ENCODE measurements at regions not wholly inside any gene's neighbourhood (a gene's known extent, or its start where the extent isn't known, plus 50 kb on each side); places are given as distances from the start of the nearest gene placed in this dataset.
A peak's percentile ranks its signal among the peaks of the same experiment; 100 is the strongest.

DNA sequence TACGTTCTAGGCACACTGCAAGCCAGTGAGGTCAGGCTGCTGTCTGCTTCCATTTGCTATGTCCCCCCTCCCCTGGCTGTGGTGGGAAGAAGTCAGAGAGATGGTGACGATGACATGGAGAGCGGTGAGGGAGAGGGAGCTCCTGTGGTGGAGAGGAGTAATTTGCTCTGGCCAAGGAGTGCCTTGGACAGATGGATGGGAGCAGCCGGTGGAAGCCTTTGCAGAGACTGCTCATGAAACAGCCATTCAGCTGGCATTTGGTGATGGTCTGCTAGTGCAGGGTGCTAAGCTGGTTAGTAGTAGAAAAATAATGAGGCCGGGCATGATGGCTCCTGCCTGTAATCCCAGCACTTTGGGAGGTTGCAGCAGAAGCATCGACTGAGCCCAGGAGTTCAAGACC lies 124.1 kb downstream of the FHDC1 start:
- no peak overlapping the region for H4K8ac ChIP-seq (ENCODE audit: low read length)
- WGBS = 84% methylated on average over 5 of the region's 6 CpGs

GRCh38 chr4:153061971-153062370 lies 125.8 kb downstream of the FHDC1 start:
- Histone ChIP-seq H3K14ac (ENCODE audit: low read length in 2 of 2) (no peak overlapping the region), H2BK120ac (ENCODE audit: low read depth, low read length) (no peak overlapping the region), H3K4me3 (ENCODE audit: insufficient read depth in 1 of 2, low read depth in 1 of 2, low read length in 2 of 2) (no peak overlapping the region), H3K18ac (ENCODE audit: low read depth in 1 of 2, low read length in 2 of 2) (no peak overlapping the region), H3K79me1 (replicated peaks; ENCODE audit: low read length, poor library complexity, severe bottlenecking) (no peaks in the 10 kb centered on the region), H2BK5ac (ENCODE audit: low read depth, low read length, poor library complexity, severe bottlenecking) (no peak overlapping the region), H2BK15ac (ENCODE audit: low read depth, poor library complexity, severe bottlenecking) (no peak overlapping the region), H4K91ac (ENCODE audit: low read length) (no peak overlapping the region), H3K23ac (ENCODE audit: low read length in 2 of 2) (no peak overlapping the region), H2BK12ac (ENCODE audit: low read length in 2 of 2) (no peak overlapping the region), H2AK5ac (ENCODE audit: low read length, severe bottlenecking) (no peak overlapping the region), H3K4me1 (ENCODE audit: control insufficient read depth, insufficient read depth, low read depth, low read length) (peaks cover 1% of the 10 kb centered on the region), H3K36me3 (ENCODE audit: control insufficient read depth in 1 of 2, insufficient read depth in 2 of 2, low read depth in 1 of 2, low read length in 2 of 2) (no peaks in the 10 kb centered on the region), H2AFZ (ENCODE audit: low read depth, low read length) (no peak overlapping the region), H3K27me3 (ENCODE audit: control insufficient read depth in 1 of 2, insufficient read depth in 1 of 2, low read length in 2 of 2) (peaks cover 0 to 35% of the 10 kb centered on the region in 2 experiments), H3K9me3 (ENCODE audit: control insufficient read depth, low read length) (no peaks in the 10 kb centered on the region), H3K27ac (ENCODE audit: low read length, poor library complexity, severe bottlenecking) (no peak overlapping the region), H3K4ac (ENCODE audit: low read depth in 1 of 2, low read length in 2 of 2) (no peak overlapping the region), H3K9ac (ENCODE audit: low read length) (no peak overlapping the region), H4K8ac (ENCODE audit: low read length) (no peak overlapping the region), H3K4me2 (ENCODE audit: low read length, poor library complexity, severe bottlenecking) (no peak overlapping the region)
- 90% methylated on average over 2 of the region's 2 CpGs for WGBS
- no peak for DNase-seq

More for the DNA sequence above, 124.1 kb downstream of the FHDC1 start:
- no peak for DNase-seq
- no peak overlapping the region for H2BK15ac ChIP-seq (ENCODE audit: low read depth, poor library complexity, severe bottlenecking)
- H3K9me3 ChIP-seq (ENCODE audit: control insufficient read depth, low read length) = peaks cover 6% of the 10 kb centered on the region
- H3K79me1 ChIP-seq (replicated peaks; ENCODE audit: low read length, poor library complexity, severe bottlenecking) = no peaks in the 10 kb centered on the region
- H2BK120ac ChIP-seq (ENCODE audit: low read depth, low read length) = no peak overlapping the region
- H2AFZ ChIP-seq (ENCODE audit: low read depth, low read length) = no peak overlapping the region
- no peak overlapping the region for H2AK5ac ChIP-seq (ENCODE audit: low read length, severe bottlenecking)
- H3K4me3 ChIP-seq (ENCODE audit: insufficient read depth in 1 of 2, low read depth in 1 of 2, low read length in 2 of 2) = no peak overlapping the region
- no peak overlapping the region for H4K91ac ChIP-seq (ENCODE audit: low read length)
- no peak overlapping the region for H2BK12ac ChIP-seq (ENCODE audit: low read length in 2 of 2)
- peaks cover 11 to 52% of the 10 kb centered on the region in 2 experiments for H3K27me3 ChIP-seq (ENCODE audit: control insufficient read depth in 1 of 2, insufficient read depth in 1 of 2, low read length in 2 of 2)
- no peak overlapping the region for H3K23ac ChIP-seq (ENCODE audit: low read length in 2 of 2)
- H3K14ac ChIP-seq (ENCODE audit: low read length in 2 of 2) = peak overlapping the region in 1 of 2 experiments; percentile 80
- H3K4me2 ChIP-seq (ENCODE audit: low read length, poor library complexity, severe bottlenecking) = no peak overlapping the region
- peaks cover 1% of the 10 kb centered on the region for H3K4me1 ChIP-seq (ENCODE audit: control insufficient read depth, insufficient read depth, low read depth, low read length)
- H2BK5ac ChIP-seq (ENCODE audit: low read depth, low read length, poor library complexity, severe bottlenecking) = no peak overlapping the region
- no peak overlapping the region for H3K18ac ChIP-seq (ENCODE audit: low read depth in 1 of 2, low read length in 2 of 2)
- H3K9ac ChIP-seq (ENCODE audit: low read length) = no peak overlapping the region
- H3K4ac ChIP-seq (ENCODE audit: low read depth in 1 of 2, low read length in 2 of 2) = no peak overlapping the region
- no peak overlapping the region for H3K27ac ChIP-seq (ENCODE audit: low read length, poor library complexity, severe bottlenecking)
- no peaks in the 10 kb centered on the region for H3K36me3 ChIP-seq (ENCODE audit: control insufficient read depth in 1 of 2, insufficient read depth in 2 of 2, low read depth in 1 of 2, low read length in 2 of 2)

- 86% methylated on average over 3 of the region's 3 CpGs for WGBS
- H2BK120ac ChIP-seq (ENCODE audit: low read depth, low read length) = no peak overlapping the region
- no peak overlapping the region for H2AK5ac ChIP-seq (ENCODE audit: low read length, severe bottlenecking)
- peaks cover 0 to 28% of the 10 kb centered on the region in 2 experiments for H3K27me3 ChIP-seq (ENCODE audit: control insufficient read depth in 1 of 2, insufficient read depth in 1 of 2, low read length in 2 of 2)
- no peak for DNase-seq
- no peaks in the 10 kb centered on the region for H3K79me1 ChIP-seq (replicated peaks; ENCODE audit: low read length, poor library complexity, severe bottlenecking)
- H3K9me3 ChIP-seq (ENCODE audit: control insufficient read depth, low read length) = no peaks in the 10 kb centered on the region
- no peak overlapping the region for H4K8ac ChIP-seq (ENCODE audit: low read length)
- H3K4me3 ChIP-seq (ENCODE audit: insufficient read depth in 1 of 2, low read depth in 1 of 2, low read length in 2 of 2) = no peak overlapping the region
- H3K9ac ChIP-seq (ENCODE audit: low read length) = no peak overlapping the region
- no peak overlapping the region for H2BK12ac ChIP-seq (ENCODE audit: low read length in 2 of 2)
- H3K14ac ChIP-seq (ENCODE audit: low read length in 2 of 2) = no peak overlapping the region
- H3K4ac ChIP-seq (ENCODE audit: low read depth in 1 of 2, low read length in 2 of 2) = no peak overlapping the region
- peaks cover 4% of the 10 kb centered on the region for H3K4me1 ChIP-seq (ENCODE audit: control insufficient read depth, insufficient read depth, low read depth, low read length)
- H2BK15ac ChIP-seq (ENCODE audit: low read depth, poor library complexity, severe bottlenecking) = no peak overlapping the region
- H2AFZ ChIP-seq (ENCODE audit: low read depth, low read length) = no peak overlapping the region
- no peak overlapping the region for H3K27ac ChIP-seq (ENCODE audit: low read length, poor library complexity, severe bottlenecking)
- H3K23ac ChIP-seq (ENCODE audit: low read length in 2 of 2) = no peak overlapping the region
- H3K18ac ChIP-seq (ENCODE audit: low read depth in 1 of 2, low read length in 2 of 2) = no peak overlapping the region
- no peak overlapping the region for H4K91ac ChIP-seq (ENCODE audit: low read length)
- no peak overlapping the region for H2BK5ac ChIP-seq (ENCODE audit: low read depth, low read length, poor library complexity, severe bottlenecking)
- H3K4me2 ChIP-seq (ENCODE audit: low read length, poor library complexity, severe bottlenecking) = no peak overlapping the region
- no peaks in the 10 kb centered on the region for H3K36me3 ChIP-seq (ENCODE audit: control insufficient read depth in 1 of 2, insufficient read depth in 2 of 2, low read depth in 1 of 2, low read length in 2 of 2)
These were observed 126.6 kb downstream of the FHDC1 start for GRCh38 chr4:153062652-153063168.

DNA sequence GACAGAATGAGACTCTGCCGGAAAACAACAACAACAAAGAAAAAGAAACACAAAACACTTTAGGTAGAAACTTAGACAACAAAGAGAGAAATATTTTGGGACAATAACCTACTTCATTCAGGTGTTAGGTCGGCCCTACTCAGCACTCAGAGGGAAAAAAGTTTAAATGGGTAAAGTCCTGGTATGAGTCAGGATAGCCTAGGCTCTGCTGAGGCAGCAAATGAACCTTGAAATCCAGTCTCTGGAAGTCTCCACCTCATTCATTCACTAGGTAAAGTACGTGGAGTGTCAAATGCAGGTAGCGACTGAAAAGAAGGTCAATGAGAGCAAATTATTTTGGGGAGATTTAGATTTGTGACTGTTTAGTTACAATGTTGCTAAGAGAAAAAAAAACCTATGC lies 127.4 kb downstream of the FHDC1 start:
- Histone ChIP-seq H3K36me3 (ENCODE audit: control insufficient read depth in 1 of 2, insufficient read depth in 2 of 2, low read depth in 1 of 2, low read length in 2 of 2) (no peaks in the 10 kb centered on the region), H3K4me3 (ENCODE audit: insufficient read depth in 1 of 2, low read depth in 1 of 2, low read length in 2 of 2) (no peak overlapping the region), H3K4me2 (ENCODE audit: low read length, poor library complexity, severe bottlenecking) (no peak overlapping the region), H3K27me3 (ENCODE audit: control insufficient read depth in 1 of 2, insufficient read depth in 1 of 2, low read length in 2 of 2) (peaks cover 0 to 22% of the 10 kb centered on the region in 2 experiments), H3K4me1 (ENCODE audit: control insufficient read depth, insufficient read depth, low read depth, low read length) (peaks cover 4% of the 10 kb centered on the region), H3K9ac (ENCODE audit: low read length) (no peak overlapping the region), H2AK5ac (ENCODE audit: low read length, severe bottlenecking) (no peak overlapping the region), H2BK15ac (ENCODE audit: low read depth, poor library complexity, severe bottlenecking) (no peak overlapping the region), H3K27ac (ENCODE audit: low read length, poor library complexity, severe bottlenecking) (no peak overlapping the region), H3K18ac (ENCODE audit: low read depth in 1 of 2, low read length in 2 of 2) (no peak overlapping the region), H3K23ac (ENCODE audit: low read length in 2 of 2) (no peak overlapping the region), H2BK120ac (ENCODE audit: low read depth, low read length) (no peak overlapping the region), H2AFZ (ENCODE audit: low read depth, low read length) (no peak overlapping the region), H3K14ac (ENCODE audit: low read length in 2 of 2) (no peak overlapping the region), H3K9me3 (ENCODE audit: control insufficient read depth, low read length) (no peaks in the 10 kb centered on the region), H2BK12ac (ENCODE audit: low read length in 2 of 2) (no peak overlapping the region), H2BK5ac (ENCODE audit: low read depth, low read length, poor library complexity, severe bottlenecking) (no peak overlapping the region), H4K8ac (ENCODE audit: low read length) (no peak overlapping the region), H4K91ac (ENCODE audit: low read length) (no peak overlapping the region), H3K79me1 (replicated peaks; ENCODE audit: low read length, poor library complexity, severe bottlenecking) (no peaks in the 10 kb centered on the region), H3K4ac (ENCODE audit: low read depth in 1 of 2, low read length in 2 of 2) (no peak overlapping the region)
- 67% methylated on average over 3 of the region's 4 CpGs for WGBS
- no peak for DNase-seq

Data from mesenchymal stem cell (in vitro differentiated cells and primary cell).